Osteocyte (in vitro differentiated cells): ENCODE measurements at regions not wholly inside any gene's neighbourhood (a gene's known extent, or its start where the extent isn't known, plus 50 kb on each side); places are given as distances from the start of the nearest gene placed in this dataset.

Source experiments
- DNase-seq: peaks from one replicate; pipeline ENCODE4 v3.0.0; 2021; ENCODE audit warnings: mixed read lengths; ENCODE audit not compliant: unreplicated experiment; ENCODE audit errors: extremely low spot score
- H3K27ac Mint-ChIP-seq: one replicate; pipeline ENCODE4 v1.8.0; 2021; ENCODE audit warnings: mild to moderate bottlenecking, mixed read lengths; ENCODE audit not compliant: unreplicated experiment
- H3K27me3 Mint-ChIP-seq: one replicate; pipeline ENCODE4 v1.8.0; 2021; ENCODE audit warnings: mixed read lengths; ENCODE audit not compliant: unreplicated experiment
- H3K36me3 Mint-ChIP-seq: one replicate; pipeline ENCODE4 v1.8.0; 2021; ENCODE audit warnings: mixed read lengths; ENCODE audit not compliant: unreplicated experiment
- H3K4me1 Mint-ChIP-seq: one replicate; pipeline ENCODE4 v1.8.0; 2021; ENCODE audit warnings: mixed read lengths; ENCODE audit not compliant: unreplicated experiment
- H3K4me3 Mint-ChIP-seq: one replicate; pipeline ENCODE4 v1.8.0; 2021; ENCODE audit warnings: mild to moderate bottlenecking, moderate library complexity, mixed read lengths; ENCODE audit not compliant: unreplicated experiment
- H3K9me3 Mint-ChIP-seq: one replicate; pipeline ENCODE4 v1.8.0; 2021; ENCODE audit warnings: mixed read lengths; ENCODE audit not compliant: unreplicated experiment
- CTCF ChIP-seq: fragments of 200-600 bp; sonication (generic); IDR thresholded peaks from 2 replicates; pipeline ENCODE4 v1.5.0; 2021; ENCODE audit warnings: antibody characterized with exemption, mild to moderate bottlenecking, moderate library complexity

- peaks cover 2% of the 10 kb centered on the region for H3K36me3 Mint-ChIP-seq
- H3K4me3 Mint-ChIP-seq: no peak overlapping the region
- H3K27me3 Mint-ChIP-seq: no peaks in the 10 kb centered on the region
- TF ChIP-seq CTCF: no peak
- H3K27ac Mint-ChIP-seq: no peak overlapping the region
- no peaks in the 10 kb centered on the region for H3K9me3 Mint-ChIP-seq
- no peak for DNase-seq
- no peaks in the 10 kb centered on the region for H3K4me1 Mint-ChIP-seq
Observed at GRCh38 chr16:72240466-72240865, 68.5 kb upstream of the PMFBP1 start.

GRCh38 chr16:72236866-72237265 lies 64.9 kb upstream of the PMFBP1 start:
- no peak for DNase-seq
- no peak for TF ChIP-seq CTCF
- Mint-ChIP-seq H3K27me3 (no peaks in the 10 kb centered on the region), H3K9me3 (peaks cover 16% of the 10 kb centered on the region), H3K27ac (no peak overlapping the region), H3K36me3 (peaks cover 8% of the 10 kb centered on the region), H3K4me3 (no peak overlapping the region), H3K4me1 (no peaks in the 10 kb centered on the region)

GRCh38 chr16:72234387-72234786 lies 62.4 kb upstream of the PMFBP1 start:
- H3K36me3 Mint-ChIP-seq: peaks cover 8% of the 10 kb centered on the region
- no peaks in the 10 kb centered on the region for H3K27me3 Mint-ChIP-seq
- H3K27ac Mint-ChIP-seq: no peak overlapping the region
- TF ChIP-seq CTCF: no peak
- no peaks in the 10 kb centered on the region for H3K4me1 Mint-ChIP-seq
- DNase-seq: no peak
- H3K9me3 Mint-ChIP-seq: peaks cover 22% of the 10 kb centered on the region
- H3K4me3 Mint-ChIP-seq: no peak overlapping the region

GRCh38 chr16:72228014-72228413 lies 56.1 kb upstream of the PMFBP1 start:
- no peaks in the 10 kb centered on the region for H3K4me1 Mint-ChIP-seq
- no peak for TF ChIP-seq CTCF
- H3K27me3 Mint-ChIP-seq: no peaks in the 10 kb centered on the region
- no peak for DNase-seq
- no peak overlapping the region for H3K27ac Mint-ChIP-seq
- H3K36me3 Mint-ChIP-seq: no peaks in the 10 kb centered on the region
- no peak overlapping the region for H3K4me3 Mint-ChIP-seq
- peaks cover 6% of the 10 kb centered on the region for H3K9me3 Mint-ChIP-seq

- no peak for TF ChIP-seq CTCF
- Mint-ChIP-seq H3K4me1 (no peaks in the 10 kb centered on the region), H3K9me3 (peaks cover 6% of the 10 kb centered on the region), H3K27me3 (no peaks in the 10 kb centered on the region), H3K36me3 (no peaks in the 10 kb centered on the region), H3K27ac (no peak overlapping the region), H3K4me3 (no peak overlapping the region)
- no peak for DNase-seq
Observed at GRCh38 chr16:72226136-72226535, 54.2 kb upstream of the PMFBP1 start.
